Hepatocyte (in vitro differentiated cells): ENCODE measurements at regions not wholly inside any gene's neighbourhood (a gene's known extent, or its start where the extent isn't known, plus 50 kb on each side); places are given as distances from the start of the nearest gene placed in this dataset.

Source experiments
- EZH2 ChIP-seq: fragments of 200-600 bp; sonication (generic); IDR thresholded peaks from 2 replicates; pipeline ENCODE4 v1.6.1; 2016; ENCODE audit warnings: antibody characterized with exemption, mild to moderate bottlenecking, borderline replicate concordance
- EZH2phosphoT487 ChIP-seq: fragments of 200-600 bp; sonication (generic); IDR thresholded peaks from one replicate; pipeline ENCODE4 v1.6.1; 2018; ENCODE audit warnings: antibody characterized with exemption, mild to moderate bottlenecking, low read depth, moderate library complexity; ENCODE audit not compliant: unreplicated experiment, severe bottlenecking
- TF ChIP-seq, protein P1 (sequence below): fragments of 200-600 bp; sonication (generic); IDR thresholded peaks from 2 replicates; pipeline ENCODE4 v1.5.1; 2016; ENCODE audit warnings: antibody characterized with exemption, mild to moderate bottlenecking; ENCODE audit not compliant: poor library complexity

DNA sequence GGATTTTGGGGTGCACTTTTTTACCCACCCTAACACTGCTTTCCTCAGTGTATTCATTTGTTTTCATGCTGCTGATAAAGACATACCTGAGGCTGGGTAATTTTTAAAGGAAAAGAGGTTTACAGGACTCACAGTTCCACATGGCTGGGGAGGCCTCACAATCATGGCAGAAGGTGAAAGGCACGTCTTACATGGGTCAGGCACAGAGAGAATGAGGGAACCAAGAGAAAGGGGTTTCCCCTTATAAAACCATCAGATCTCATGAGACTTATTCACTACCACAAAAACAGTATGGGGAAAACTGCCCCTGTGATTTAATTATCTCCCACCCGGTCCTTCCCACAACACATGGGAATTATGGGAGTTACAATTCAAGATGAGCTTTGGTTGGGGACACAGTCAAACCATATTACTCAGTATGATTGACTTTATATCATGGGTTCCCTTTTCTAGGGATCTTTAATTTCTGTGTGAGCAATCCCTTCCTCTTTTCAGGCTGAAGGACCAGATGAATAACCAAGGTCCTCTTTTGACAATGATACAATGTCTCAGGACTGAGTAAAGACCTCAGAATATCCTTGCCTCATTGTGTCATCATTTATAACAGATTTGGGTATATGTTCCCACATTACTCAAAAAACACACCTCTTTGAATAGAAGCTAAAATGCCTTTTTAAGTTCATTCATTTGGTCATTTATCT, 100.1 kb upstream of the TRIB2 start:
- TF ChIP-seq EZH2phosphoT487 (no peak), EZH2 (no peak)
- TF ChIP-seq, protein P1, sequence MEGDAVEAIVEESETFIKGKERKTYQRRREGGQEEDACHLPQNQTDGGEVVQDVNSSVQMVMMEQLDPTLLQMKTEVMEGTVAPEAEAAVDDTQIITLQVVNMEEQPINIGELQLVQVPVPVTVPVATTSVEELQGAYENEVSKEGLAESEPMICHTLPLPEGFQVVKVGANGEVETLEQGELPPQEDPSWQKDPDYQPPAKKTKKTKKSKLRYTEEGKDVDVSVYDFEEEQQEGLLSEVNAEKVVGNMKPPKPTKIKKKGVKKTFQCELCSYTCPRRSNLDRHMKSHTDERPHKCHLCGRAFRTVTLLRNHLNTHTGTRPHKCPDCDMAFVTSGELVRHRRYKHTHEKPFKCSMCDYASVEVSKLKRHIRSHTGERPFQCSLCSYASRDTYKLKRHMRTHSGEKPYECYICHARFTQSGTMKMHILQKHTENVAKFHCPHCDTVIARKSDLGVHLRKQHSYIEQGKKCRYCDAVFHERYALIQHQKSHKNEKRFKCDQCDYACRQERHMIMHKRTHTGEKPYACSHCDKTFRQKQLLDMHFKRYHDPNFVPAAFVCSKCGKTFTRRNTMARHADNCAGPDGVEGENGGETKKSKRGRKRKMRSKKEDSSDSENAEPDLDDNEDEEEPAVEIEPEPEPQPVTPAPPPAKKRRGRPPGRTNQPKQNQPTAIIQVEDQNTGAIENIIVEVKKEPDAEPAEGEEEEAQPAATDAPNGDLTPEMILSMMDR: no peak
